NCI-H2029 (cell line): ENCODE measurements at regions not wholly inside any gene's neighbourhood (a gene's known extent, or its start where the extent isn't known, plus 50 kb on each side); places are given as distances from the start of the nearest gene placed in this dataset.

ENCODE experiments used
- DNase-seq: peaks from one replicate; lab custom pipeline; 2025; lab: John Stamatoyannopoulos, UW

- DNase-seq: no peak
Observed at GRCh38 chr2:7467782-7468447, 550.7 kb downstream of the RNF144A start.

DNA sequence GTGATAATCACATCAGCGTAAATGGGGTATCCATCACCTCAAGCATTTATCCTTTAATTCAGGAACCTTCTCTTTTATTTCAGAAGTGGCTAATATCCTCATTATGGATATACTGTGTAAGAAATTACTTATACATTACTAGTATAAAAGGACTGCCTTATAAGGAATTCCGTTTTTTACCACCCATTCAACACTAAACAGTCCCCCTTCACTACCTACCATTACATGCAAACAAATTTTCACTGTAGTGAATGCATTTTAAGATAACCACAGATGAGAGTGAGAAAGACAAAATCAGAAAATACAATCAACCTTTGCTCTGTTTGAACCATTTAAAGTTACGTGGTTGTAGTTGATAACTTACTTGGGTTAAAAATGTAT, 551.2 kb downstream of the RNF144A start:
- DNase-seq: no peak

DNA sequence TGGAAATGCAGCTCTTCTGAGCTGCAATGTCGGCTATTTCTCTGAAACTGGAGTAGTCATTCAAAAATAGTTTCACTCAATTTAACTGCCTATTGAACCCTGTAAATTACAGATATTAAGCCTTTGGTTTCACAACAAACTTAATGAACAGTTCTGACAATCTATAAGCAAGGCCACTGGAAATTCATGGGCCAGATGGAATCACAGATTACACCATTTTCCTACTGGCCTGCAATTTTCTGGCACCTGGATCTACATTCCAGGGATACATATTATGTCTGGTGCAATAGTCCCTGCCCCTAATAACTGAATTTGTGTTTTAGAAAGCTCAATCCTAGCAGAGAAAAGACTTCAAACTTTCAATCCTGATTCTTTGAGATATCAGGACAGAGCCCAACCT, 551.7 kb downstream of the RNF144A start:
- no peak for DNase-seq

DNA sequence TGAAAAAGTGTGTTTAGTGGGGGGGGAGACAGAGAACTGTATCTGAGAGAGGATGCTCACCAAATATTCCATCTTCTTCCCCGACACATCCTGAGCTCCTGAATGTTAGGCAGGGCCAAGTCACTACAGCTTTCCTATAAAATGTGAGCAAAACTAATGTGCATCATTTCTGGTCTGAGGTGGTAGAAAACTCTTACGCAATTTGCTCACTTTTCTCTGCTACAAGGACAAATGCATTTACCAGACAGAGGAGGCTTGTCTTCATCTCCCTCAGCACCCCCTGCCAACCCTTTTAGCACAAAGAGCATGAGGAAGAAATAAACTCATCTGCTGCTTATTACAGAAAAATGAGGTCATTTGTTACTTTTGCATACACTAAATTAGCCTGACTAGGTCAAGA, 554.0 kb downstream of the RNF144A start:
- DNase-seq: no peak

- no peak for DNase-seq
Observed at GRCh38 chr2:7472465-7472864, 555.3 kb downstream of the RNF144A start.

DNA sequence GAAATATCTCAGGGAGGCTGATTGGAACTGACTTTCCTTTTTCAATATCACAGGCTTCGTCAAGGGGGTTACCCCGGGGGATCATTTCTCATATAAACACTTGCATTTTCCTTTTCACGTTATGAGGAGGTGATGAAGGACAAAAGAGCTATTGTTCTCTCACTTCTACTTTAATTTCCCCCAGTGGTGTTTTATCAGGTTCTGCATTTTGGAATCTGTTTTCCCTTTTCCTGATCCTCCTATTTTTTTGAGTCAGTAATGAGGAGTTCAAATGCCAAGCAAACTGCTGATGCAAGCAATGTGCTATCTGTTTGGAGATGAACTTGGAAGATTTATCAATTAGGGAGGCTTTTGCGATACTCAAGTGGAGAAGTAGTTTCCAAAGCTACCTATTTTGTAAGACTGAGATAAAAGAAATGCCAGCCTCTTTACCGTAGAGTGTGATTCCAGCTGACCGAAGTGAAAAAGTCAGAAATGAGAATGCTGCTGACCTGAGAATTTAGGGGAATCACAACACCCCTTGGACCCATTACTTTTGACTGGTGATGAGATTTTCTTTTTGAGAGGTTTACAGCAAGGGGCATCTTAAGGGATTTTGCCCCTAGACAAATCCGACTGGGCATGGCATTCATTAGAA, 556.0 kb downstream of the RNF144A start:
- no peak for DNase-seq

GRCh38 chr2:7476371-7476770, 559.2 kb downstream of the RNF144A start:
- no peak for DNase-seq

- DNase-seq: no peak
Observed at GRCh38 chr2:7479603-7480002, 562.4 kb downstream of the RNF144A start.

DNA sequence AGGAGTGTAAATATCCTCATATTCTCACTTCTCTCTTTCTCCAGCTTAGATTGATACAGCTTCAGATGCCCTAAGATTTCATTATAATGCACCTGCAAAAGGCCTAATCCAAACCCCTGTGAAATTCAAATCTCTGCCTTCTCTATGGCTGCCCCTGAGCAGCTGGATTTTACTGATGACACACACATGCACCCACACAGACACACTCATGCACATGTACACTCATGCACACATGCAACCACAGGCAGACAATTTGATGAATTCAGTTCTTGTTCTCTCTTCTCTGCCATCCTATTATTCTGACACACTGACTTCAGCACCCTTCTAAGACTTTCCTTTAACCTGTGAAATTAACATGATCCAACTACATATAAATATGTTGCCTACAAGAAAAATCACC, 563.2 kb downstream of the RNF144A start:
- no peak for DNase-seq

DNA sequence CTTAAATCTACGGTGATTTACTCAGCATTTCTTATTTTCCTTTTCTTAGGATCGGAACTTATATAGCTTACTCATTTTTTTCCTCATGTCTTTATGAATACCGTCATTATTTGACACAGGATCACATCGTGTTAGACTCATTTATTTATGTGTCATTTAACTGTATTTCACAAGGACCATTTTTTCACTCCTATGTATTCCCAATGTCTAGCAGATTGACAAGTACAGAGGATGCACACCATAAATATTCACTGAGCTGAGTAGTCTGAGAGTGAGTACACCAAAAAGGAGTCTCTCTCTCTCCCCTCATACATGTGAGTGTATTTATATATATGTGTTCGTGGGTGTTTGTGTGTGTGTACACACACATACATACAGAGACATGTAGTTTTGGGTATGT, 573.5 kb downstream of the RNF144A start:
- no peak for DNase-seq

DNA sequence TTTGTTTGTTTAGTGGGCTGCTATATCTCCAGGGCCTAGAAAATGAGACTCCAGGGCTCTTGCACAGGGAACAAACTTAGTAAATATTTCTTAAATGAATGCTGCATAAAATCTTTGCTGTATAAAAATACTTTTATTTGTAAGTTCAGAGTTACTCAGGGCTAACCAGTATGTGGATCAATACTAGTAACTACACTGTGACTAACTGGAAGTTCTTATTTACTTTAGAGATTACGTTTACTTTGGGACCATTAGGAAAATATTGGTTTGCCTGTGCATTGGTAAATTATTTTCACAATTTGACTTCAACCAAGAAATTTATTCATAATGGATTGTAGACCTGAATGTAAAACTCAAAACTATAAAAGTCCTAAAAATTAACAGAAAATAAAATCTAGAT, 575.5 kb downstream of the RNF144A start:
- no peak for DNase-seq

- no peak for DNase-seq
Observed at GRCh38 chr2:7497178-7497577, 580.0 kb downstream of the RNF144A start.

GRCh38 chr2:7499018-7499417, 581.8 kb downstream of the RNF144A start:
- no peak for DNase-seq

GRCh38 chr2:7502336-7502735, 585.1 kb downstream of the RNF144A start:
- DNase-seq: no peak

DNA sequence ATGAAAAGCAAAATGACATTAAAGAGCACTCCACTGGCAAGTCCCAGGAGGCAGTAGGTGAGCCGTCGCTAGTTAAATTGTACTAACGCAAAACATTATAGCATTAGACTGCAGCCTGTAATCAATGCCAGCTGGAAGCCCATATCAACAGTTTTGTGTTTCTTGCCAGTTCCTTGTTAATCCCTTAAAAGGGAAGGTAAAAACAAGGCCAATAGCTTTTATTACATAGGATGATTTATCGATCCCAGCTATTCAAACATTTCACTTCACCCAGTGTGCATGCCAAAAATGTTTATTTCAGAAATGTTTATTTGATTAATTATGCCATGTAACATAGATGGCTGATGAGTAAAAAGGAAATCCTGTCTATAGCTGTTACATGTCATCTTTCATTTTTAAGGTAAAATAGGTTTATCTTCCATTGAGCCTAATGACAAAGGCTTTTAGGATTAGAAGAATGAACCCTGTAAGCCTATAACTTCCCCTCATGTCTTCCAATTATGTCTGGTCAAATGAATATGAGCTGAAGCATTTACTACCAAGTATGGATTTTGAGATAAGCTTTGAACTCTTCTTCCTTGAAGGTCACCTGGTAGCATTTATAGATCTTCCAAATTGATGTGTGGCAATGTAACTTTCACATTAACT, 591.2 kb downstream of the RNF144A start:
- no peak for DNase-seq

DNA sequence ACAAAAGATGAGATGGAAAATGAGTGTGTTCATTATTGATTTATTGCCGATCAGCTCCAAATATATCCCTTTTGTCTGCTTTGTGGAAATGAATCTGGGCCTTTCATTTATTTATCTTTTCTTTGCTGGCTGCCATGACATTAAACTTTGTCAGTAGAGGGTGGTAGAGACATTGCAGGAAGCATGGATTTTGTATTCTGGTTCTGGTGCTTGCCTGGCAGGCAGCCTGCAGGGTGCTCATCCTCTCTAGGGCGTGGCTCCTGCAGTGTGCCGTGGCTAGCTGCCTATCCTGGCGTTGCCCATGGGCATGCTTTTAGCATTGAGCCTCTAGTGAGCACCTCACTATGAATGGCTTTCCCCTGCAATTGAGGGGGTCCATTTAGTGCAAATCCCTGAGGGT, 593.1 kb downstream of the RNF144A start:
- DNase-seq: no peak

GRCh38 chr2:7513834-7514233, 596.6 kb downstream of the RNF144A start:
- DNase-seq: no peak

- no peak for DNase-seq
Observed at GRCh38 chr2:7515327-7515726, 598.1 kb downstream of the RNF144A start.

DNA sequence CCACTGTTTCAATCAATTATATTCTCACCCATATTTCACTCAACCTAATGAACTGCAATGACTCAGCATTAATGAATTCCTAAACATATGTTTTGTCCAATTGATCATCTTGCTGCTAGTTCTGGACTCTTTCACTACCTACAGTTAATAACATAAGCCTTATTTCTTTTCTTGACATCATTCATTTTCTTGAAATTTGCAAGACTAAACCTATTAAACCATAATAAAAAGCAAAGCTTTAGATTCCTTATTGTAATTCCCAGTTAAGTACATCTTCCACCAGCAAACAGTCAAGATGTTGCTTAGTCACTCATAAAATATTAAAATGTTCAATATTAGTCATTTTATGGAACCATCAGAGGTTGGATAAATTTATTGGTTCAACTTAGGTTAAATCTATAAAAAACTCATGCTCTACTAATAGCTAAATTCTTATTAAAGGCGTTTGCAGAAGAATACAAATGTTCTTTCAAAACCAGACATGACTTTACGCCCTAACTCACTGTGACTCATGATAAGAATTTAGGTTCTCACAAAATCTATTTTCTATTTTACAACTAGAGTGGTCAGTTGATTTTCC, 599.4 kb downstream of the RNF144A start:
- DNase-seq: no peak

DNA sequence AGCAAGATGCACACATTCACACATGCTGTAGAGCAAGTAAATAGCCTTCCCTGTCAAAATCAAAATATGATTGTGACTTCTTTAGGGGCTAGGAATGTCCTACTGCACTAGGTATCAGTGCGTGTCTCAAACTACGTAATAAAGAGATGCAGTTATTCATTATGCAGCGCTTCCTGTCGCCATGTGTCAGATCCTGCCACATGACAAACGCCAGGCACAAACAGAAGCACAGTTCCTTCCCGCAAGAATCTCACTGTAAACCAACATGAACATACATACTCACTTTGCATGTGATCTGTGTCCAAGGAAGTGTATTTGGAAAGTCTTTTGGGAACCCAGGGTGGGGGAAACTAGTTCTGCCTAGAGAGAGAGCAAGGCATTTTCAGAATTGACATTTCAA, 599.9 kb downstream of the RNF144A start:
- no peak for DNase-seq

DNA sequence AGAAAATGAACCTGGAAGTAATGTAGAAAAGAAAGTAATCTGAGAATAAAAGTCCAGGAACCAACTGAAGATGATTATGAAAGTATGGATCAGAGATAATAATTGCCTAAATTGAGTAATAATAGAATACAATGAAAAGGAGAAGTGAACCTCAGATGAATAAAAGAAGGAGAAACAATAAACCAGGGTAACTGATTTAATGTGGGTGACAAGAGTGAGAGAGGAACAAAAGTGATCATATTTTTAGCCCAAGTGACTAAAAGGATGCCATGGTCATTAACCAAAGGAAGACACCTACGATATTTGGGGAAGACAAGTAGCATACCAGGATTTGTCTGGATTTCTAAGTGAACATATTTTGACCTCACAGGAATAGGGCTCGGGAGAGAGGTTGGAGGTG, 600.6 kb downstream of the RNF144A start:
- no peak for DNase-seq

GRCh38 chr2:7523481-7524120, 606.4 kb downstream of the RNF144A start:
- DNase-seq: no peak

GRCh38 chr2:7524195-7524594, 607.0 kb downstream of the RNF144A start:
- DNase-seq: no peak
